Activated CD8-positive, alpha-beta T cell treated with anti-CD3 and anti-CD28 coated beads for 36 hours (primary cell): ENCODE measurements at regions not wholly inside any gene's neighbourhood (a gene's known extent, or its start where the extent isn't known, plus 50 kb on each side); places are given as distances from the start of the nearest gene placed in this dataset.

Source experiments
- ATAC-seq: fragments of 200-7000 bp; cut with Tn5 transposase; one replicate; pipeline ENCODE4 v1.10.0; 2021; ENCODE audit warnings: mild to moderate bottlenecking, moderate library complexity
- CTCF ChIA-PET: fragments of 350-600 bp; sonication (Branson Sonifier 250); formaldehyde crosslinking; loops from one replicate; lab custom pipeline; 2021; ENCODE audit warnings: antibody characterized with exemption; lab: Charles Lee
- POLR2A ChIA-PET: fragments of 350-600 bp; sonication (Branson Sonifier 250); formaldehyde crosslinking; loops from one replicate; lab custom pipeline; 2021; ENCODE audit warnings: antibody characterized with exemption; lab: Charles Lee
- DNase-seq: peaks from one replicate; pipeline ENCODE4 v3.0.0-alpha.2; 2020
- H3K27ac Mint-ChIP-seq: one replicate; pipeline ENCODE4 v1.8.0; 2021; ENCODE audit warnings: mild to moderate bottlenecking, mixed read lengths
- H3K27me3 Mint-ChIP-seq: one replicate; pipeline ENCODE4 v1.8.0; 2021; ENCODE audit warnings: mixed read lengths
- H3K36me3 Mint-ChIP-seq: one replicate; pipeline ENCODE4 v1.8.0; 2021; ENCODE audit warnings: low read depth, mixed read lengths
- H3K4me1 Mint-ChIP-seq: one replicate; pipeline ENCODE4 v1.8.0; 2021; ENCODE audit warnings: low read depth, mixed read lengths
- H3K4me3 Mint-ChIP-seq: one replicate; pipeline ENCODE4 v1.8.0; 2021; ENCODE audit warnings: mild to moderate bottlenecking, moderate library complexity, mixed read lengths
- H3K9me3 Mint-ChIP-seq: one replicate; pipeline ENCODE4 v1.8.0; 2021; ENCODE audit warnings: mixed read lengths
- CTCF ChIP-seq: fragments of 200-600 bp; IDR thresholded peaks from one replicate; pipeline ENCODE4 v1.8.0; 2022; ENCODE audit warnings: antibody characterized with exemption, mild to moderate bottlenecking
- intact Hi-C: fragments of 100-400 bp; cut with micrococcal nuclease; formaldehyde crosslinking; loops from one replicate; pipeline ENCODE4 v1.10.0; 2022

DNA sequence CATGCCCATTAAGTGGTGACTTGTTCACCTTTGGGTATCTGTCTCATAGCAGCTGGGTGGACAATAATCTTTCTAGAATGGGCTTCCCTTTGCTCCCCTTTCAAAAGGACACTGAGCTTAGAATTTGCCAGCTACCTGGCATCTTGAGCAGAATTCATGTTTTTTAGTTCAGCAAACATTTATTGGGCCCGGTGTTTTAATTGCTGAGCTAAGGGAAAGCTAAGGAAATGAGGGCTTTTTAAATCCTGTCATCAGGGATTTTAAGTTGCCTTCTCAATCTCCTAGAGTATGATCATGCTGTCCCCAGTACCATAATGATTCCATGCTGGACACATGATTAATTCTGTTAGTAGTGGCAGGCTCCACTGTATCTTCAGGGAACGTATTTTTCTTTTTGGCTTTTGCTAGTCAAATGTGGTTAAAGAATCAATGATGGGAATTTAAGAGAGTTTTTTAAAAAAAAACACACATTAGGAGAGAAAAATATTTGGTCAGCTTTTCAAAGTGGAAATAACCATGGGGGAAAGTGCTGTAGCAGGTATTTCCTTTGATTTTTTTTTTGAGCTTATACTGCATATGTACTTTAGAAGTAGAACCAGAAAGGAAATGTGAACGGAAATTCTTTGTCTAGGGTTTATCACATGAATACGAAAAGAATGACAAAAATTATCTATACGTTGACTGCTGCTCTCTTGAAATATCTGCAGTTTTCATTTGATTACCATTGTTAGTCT, 208.9 kb downstream of the CLCN4 start:
- CTCF ChIA-PET, result no interaction called here
- TF ChIP-seq CTCF, result no peak

GRCh38 chrX:10367406-10367805, 210.6 kb downstream of the CLCN4 start:
- H3K27ac Mint-ChIP-seq, result no peak overlapping the region
- POLR2A ChIA-PET, result no interaction called here
- H3K9me3 Mint-ChIP-seq, result no peaks in the 10 kb centered on the region
- no peak overlapping the region for H3K4me3 Mint-ChIP-seq
- intact Hi-C loops, result no loop called here
- H3K4me1 Mint-ChIP-seq, result no peaks in the 10 kb centered on the region
- no peak for DNase-seq
- H3K27me3 Mint-ChIP-seq, result no peaks in the 10 kb centered on the region
- CTCF ChIA-PET, result no interaction called here
- no peak for ATAC-seq
- TF ChIP-seq CTCF, result no peak
- no peaks in the 10 kb centered on the region for H3K36me3 Mint-ChIP-seq

More for the DNA sequence above, 208.9 kb downstream of the CLCN4 start:
- POLR2A ChIA-PET, result no interaction called here
- ATAC-seq (no peak), DNase-seq (no peak)
- intact Hi-C loops, result no loop called here
- H3K9me3 Mint-ChIP-seq, result no peaks in the 10 kb centered on the region
- H3K4me1 Mint-ChIP-seq, result no peaks in the 10 kb centered on the region
- H3K27ac Mint-ChIP-seq, result no peak overlapping the region
- no peaks in the 10 kb centered on the region for H3K27me3 Mint-ChIP-seq
- no peak overlapping the region for H3K4me3 Mint-ChIP-seq
- H3K36me3 Mint-ChIP-seq, result no peaks in the 10 kb centered on the region

GRCh38 chrX:10370976-10371375, 214.2 kb downstream of the CLCN4 start:
- ChIA-PET POLR2A (no interaction called here), CTCF (no interaction called here)
- Mint-ChIP-seq H3K4me1 (no peaks in the 10 kb centered on the region), H3K4me3 (no peak overlapping the region), H3K27me3 (no peaks in the 10 kb centered on the region), H3K36me3 (no peaks in the 10 kb centered on the region), H3K9me3 (no peaks in the 10 kb centered on the region), H3K27ac (no peak overlapping the region)
- ATAC-seq, result no peak
- no peak for DNase-seq
- intact Hi-C loops, result no loop called here
- no peak for TF ChIP-seq CTCF

GRCh38 chrX:10377427-10377826, 220.7 kb downstream of the CLCN4 start:
- Mint-ChIP-seq H3K36me3 (no peaks in the 10 kb centered on the region), H3K4me1 (no peaks in the 10 kb centered on the region), H3K9me3 (no peaks in the 10 kb centered on the region), H3K4me3 (no peak overlapping the region), H3K27ac (no peak overlapping the region), H3K27me3 (no peaks in the 10 kb centered on the region)
- ATAC-seq, result no peak
- intact Hi-C loops, result no loop called here
- CTCF ChIA-PET, result no interaction called here
- POLR2A ChIA-PET, result no interaction called here
- no peak for DNase-seq
- no peak for TF ChIP-seq CTCF

DNA sequence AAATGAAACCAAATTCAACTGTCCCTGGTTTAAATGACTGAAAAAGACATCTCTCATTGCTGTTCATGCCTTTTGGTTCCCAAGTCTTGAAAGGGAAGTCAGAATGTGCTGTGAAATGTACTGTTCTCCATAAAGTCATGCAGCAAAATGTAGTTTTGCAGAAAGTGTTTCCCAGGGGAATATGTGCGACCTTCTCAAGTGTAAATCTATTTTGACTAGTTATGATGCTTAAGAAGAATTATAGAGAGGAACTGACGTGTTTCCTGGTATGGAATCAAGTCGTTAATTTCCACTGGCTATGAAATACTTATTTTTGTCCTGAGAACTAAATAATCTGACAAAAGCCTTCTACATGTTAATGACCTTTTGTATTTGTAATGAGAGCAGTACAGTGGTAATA, 223.1 kb downstream of the CLCN4 start:
- H3K27ac Mint-ChIP-seq, result no peak overlapping the region
- intact Hi-C loops, result no loop called here
- H3K4me3 Mint-ChIP-seq, result no peak overlapping the region
- ATAC-seq (no peak), DNase-seq (no peak)
- no peaks in the 10 kb centered on the region for H3K27me3 Mint-ChIP-seq
- CTCF ChIA-PET, result no interaction called here
- POLR2A ChIA-PET, result no interaction called here
- H3K36me3 Mint-ChIP-seq, result no peaks in the 10 kb centered on the region
- no peak for TF ChIP-seq CTCF
- H3K4me1 Mint-ChIP-seq, result no peaks in the 10 kb centered on the region
- H3K9me3 Mint-ChIP-seq, result no peaks in the 10 kb centered on the region
